NCI-H1092 treated with DMSO at 0.1 percent for 48 hours (cell line): ENCODE measurements at regions not wholly inside any gene's neighbourhood (a gene's known extent, or its start where the extent isn't known, plus 50 kb on each side); places are given as distances from the start of the nearest gene placed in this dataset.
A peak's percentile ranks its signal among the peaks of the same experiment; 100 is the strongest.
"Not testable (repeated sequence)": the region's sequence is repeated elsewhere in the genome, so short reads cannot be mapped to it uniquely, and the experiment has no call there.

Experiments used
- DNase-seq: peaks from one replicate; lab custom pipeline; 2025; lab: John Stamatoyannopoulos, UW

DNA sequence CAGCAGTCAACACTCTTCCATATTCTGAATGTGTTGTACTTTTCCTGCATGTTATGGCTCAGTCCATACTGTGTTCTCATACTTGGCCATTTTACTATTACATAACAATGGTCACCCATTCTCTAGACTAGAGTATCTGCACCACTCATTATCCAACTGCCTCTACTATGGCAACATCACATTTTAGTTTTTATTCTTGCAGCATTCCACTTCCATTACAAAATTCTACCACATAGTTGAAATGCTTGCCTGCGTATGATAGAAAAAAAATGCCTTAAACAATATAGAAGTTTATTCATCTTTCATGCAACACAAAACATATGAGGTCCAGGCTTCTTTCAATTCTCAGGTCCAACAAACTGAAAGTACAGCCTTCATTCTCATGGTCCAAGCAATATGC is 128.0 kb downstream of the TENT5A start:
- no peak for DNase-seq

DNA sequence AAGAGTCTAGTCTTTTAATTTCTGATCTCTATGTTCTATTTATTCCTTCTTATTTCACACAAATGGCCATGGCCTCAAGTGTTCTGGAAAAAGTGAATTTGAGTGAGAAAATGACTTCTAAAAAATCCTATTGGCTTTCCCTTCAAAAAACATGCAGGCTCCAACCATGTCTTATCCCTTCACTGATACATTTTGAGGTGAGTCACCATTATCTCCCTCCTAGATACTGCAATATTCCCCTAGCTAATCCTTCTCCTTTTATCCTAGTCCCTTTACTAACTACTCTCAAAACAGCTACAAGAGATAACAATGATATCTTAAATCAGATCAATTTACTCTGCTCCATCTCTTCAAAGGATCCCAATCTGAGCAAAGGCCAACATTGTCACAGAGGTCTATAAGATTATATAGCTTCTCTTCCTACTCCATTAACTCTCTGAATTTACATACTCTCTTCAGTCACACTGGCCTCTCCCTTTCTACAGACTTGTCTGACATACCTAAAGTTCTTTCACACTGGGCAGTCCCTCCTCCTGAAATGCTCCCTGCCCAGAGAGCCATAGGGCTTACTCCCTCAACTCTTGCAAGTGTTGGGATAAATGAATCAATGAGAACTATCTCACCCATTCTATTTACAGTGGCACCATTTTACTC is 129.2 kb downstream of the TENT5A start:
- no peak for DNase-seq

GRCh38 chr6:81621816-81622395 is 130.6 kb downstream of the TENT5A start:
- no peak for DNase-seq

GRCh38 chr6:81614292-81614691 is 138.2 kb downstream of the TENT5A start:
- peak; percentile 58 for DNase-seq

DNA sequence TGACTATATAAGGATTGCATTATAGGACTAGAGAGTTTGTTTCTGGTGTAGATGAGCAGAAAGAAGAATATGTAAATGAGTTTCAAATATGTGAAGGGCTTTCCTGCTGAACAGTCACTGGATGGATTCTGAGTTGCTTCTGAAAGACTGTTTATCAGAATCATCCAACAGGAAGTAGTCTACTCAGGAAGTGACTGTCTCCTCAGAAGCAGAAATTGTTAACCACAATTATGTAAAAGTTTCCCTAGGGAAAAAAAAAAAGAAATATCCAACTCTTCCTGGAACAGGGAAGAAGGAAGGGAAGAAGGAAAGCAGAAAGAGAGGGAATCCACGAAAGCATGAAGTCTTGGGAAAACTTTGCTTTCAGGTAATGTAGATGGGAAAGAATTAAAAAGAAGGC is 138.9 kb downstream of the TENT5A start:
- no peak for DNase-seq

GRCh38 chr6:81612136-81612535 is 140.3 kb downstream of the TENT5A start:
- no peak for DNase-seq

DNA sequence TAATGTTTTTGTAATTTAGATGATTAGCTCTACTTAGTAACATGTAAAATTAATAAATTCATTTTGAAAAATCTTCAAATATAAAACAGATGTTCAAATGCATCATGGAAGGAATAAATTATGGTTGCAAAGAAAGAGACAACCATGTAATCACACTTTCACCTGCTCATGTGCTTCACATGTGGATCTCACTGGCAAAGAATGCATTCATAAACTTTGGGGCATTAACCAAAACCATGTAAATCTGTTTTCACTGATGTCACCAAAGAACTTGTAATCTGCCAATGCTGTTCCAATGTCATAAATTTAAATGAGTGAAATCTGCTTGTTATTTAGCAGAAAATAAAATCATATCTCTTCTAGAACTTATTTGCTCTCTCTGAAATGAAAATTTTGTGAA is 142.7 kb downstream of the TENT5A start:
- DNase-seq, result no peak

- no peak for DNase-seq
Measured at GRCh38 chr6:81608776-81609175, 143.7 kb downstream of the TENT5A start.

- DNase-seq, result no peak
Measured at GRCh38 chr6:81606965-81607381, 145.5 kb downstream of the TENT5A start.

GRCh38 chr6:81605526-81605925 is 147.0 kb downstream of the TENT5A start:
- DNase-seq, result no peak

- no peak for DNase-seq
Measured at GRCh38 chr6:81601918-81602317, 150.6 kb downstream of the TENT5A start.

- DNase-seq, result not testable (repeated sequence)
Measured at GRCh38 chr6:81600488-81600887, 152.0 kb downstream of the TENT5A start.

DNA sequence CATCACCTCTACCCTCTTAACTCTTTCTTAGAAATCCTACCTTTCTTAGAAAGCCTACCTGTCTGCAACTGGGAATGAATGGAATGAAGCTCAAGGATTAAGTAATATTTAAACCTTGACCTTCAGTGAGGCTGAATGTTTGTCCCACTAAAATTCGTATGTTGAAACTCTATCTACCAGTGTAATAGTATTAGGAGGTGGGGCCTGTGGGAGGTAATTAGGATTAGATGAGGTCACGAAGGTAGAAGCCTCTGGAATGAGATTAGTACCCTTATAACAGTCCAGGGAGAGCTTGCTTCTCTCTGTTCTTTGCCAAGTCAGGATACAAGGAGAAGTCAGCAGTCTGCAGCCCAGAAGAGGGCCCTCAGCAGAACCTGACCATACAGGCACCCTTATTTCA is 158.0 kb downstream of the TENT5A start:
- no peak for DNase-seq

- no peak for DNase-seq
Measured at GRCh38 chr6:81590314-81590691, 162.2 kb downstream of the TENT5A start.

DNA sequence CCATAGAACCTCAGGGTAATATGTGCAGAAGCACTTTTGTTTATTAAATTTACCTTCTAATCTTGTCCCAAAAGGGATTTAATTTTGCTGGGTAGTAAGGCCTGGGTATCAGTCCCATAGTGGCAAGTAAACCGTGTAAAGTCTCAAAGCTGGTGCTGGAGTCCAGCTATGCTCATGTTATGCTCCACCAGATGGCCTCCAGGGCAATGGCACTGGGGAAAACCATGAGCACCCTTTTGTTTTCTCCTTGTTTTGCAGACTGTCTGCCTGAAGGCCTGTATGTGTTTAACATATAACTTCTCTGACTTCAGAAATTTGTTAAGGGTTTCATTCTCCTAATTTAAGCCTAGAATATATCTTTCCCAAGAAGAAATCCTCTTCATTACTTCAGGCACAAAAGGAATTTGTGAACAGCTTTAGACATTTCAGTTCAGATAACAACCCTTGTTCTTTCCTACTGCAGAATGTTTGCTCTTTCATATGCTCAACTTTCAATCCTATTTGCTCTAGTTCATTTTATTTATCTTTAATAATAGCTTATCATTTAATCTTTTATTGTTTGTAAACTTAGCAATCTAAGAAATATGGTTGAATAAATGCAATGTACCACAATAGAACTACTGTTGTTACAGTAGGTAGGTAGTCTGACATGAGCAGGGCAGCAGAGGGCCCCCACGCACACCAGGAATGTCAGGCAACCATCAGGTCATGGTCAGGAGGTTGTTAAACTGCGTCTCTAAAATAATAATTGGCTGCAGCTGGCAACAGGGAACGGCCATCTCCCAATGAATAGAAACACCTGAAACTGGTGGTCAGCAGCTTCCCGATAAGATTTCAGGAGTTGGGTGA is 162.8 kb downstream of the TENT5A start:
- peak; percentile 21 for DNase-seq

GRCh38 chr6:81585686-81586085 is 166.8 kb downstream of the TENT5A start:
- DNase-seq, result not testable (repeated sequence)

DNA sequence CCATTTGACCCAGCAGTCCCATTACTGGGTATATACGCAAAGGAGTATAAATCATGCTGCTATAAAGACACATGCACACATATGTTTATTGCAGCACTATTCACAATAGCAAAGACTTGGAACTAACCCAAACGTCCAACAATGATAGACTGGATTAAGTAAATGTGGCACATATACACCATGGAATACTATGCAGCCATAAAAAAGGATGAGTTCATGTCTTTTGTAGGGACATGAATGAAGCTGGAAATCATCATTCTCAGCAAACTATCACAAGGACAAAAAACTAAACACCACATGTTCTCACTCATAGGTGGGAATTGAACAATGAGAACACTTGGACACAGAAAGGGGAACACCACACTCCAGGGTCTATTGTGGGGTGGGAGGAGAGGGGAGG is 168.3 kb downstream of the TENT5A start:
- not testable (repeated sequence) for DNase-seq

DNA sequence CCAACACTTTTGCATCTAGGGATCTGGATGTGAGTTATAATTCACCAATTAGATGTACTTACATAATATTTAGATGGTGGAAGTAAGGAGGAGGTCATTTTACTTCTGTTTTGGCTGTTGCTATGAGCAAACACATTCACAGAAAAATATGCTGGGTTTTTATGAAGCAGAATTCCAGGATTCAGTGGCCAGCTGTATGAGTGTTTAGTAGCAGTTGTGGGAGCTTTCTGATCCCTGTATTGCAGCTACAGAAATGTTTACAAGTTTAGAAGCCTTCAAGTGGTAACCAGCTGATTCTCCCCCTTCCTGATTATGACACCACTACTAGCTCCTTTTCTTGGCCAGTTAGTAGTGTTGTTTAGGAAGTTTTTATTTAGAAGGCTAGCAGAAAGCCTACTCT is 177.0 kb downstream of the TENT5A start:
- no peak for DNase-seq

GRCh38 chr6:81572020-81572419 is 180.5 kb downstream of the TENT5A start:
- DNase-seq, result no peak

- DNase-seq, result no peak
Measured at GRCh38 chr6:81570681-81571080, 181.8 kb downstream of the TENT5A start.

- DNase-seq, result no peak
Measured at GRCh38 chr6:81568973-81569372, 183.5 kb downstream of the TENT5A start.

DNA sequence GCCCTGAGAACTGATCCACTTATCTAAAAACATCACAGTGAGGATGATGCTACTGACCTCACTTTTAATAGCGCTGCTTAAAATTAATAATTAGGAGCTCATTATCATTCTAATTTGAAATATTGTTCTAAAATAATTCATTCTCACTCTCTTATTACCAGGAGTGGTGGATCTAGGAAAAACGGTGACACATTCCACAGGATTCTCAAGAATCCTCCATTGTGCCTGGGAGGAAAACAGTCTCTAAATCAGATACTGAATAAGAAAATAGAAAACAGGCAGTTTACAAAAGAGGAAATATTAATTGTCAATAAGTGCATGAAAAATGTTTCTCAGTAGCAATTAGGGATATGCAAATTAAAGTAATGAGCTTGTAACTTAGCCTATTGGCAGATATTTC is 187.4 kb downstream of the TENT5A start:
- DNase-seq, result no peak

- DNase-seq, result no peak
Measured at GRCh38 chr6:81564470-81565068, 187.9 kb downstream of the TENT5A start.
